ENCODE measurements at regions not wholly inside any gene's neighbourhood (a gene's known extent, or its start where the extent isn't known, plus 50 kb on each side); places are given as distances from the start of the nearest gene placed in this dataset.

GRCh38 chr3:34483311-34483887 is 685.0 kb downstream of the PDCD6IP start:
- 42 to 78% (median 51%) methylated on average over 1 of the region's 1 CpG for WGBS, 4 donors
- DNase-seq (no peak), ATAC-seq (peak in 1 of 4 donors; percentile 20)
- H3K4me1 ChIP-seq: no peaks in the 10 kb centered on the region
- no peaks in the 10 kb centered on the region for H3K27me3 ChIP-seq
- peak overlapping the region in 5 of 12 donors; percentile 24 to 46 (median 29) for H3K4me3 ChIP-seq
- TF ChIP-seq CTCF (IDR thresholded peaks at IDR 0.05) (no peak), POLR2A (IDR thresholded peaks at IDR 0.05) (no peak)
- intact Hi-C loops (cut with DNase I): no loop called here
- H3K27ac ChIP-seq: peak overlapping the region in 1 of 12 donors; percentile 13
- no peaks in the 10 kb centered on the region for H3K9me3 ChIP-seq
- H3K36me3 ChIP-seq: no peaks in the 10 kb centered on the region

- no peak overlapping the region for H3K27ac ChIP-seq
- TF ChIP-seq CTCF (IDR thresholded peaks at IDR 0.05) (no peak), POLR2A (IDR thresholded peaks at IDR 0.05) (no peak)
- no peaks in the 10 kb centered on the region for H3K36me3 ChIP-seq
- H3K4me3 ChIP-seq: no peak overlapping the region
- peaks cover 0 to 3% (median 0%) of the 10 kb centered on the region in 9 donors for H3K27me3 ChIP-seq
- intact Hi-C loops (cut with DNase I): no loop called here
- ATAC-seq (no peak), DNase-seq (no peak)
- 81 to 91% (median 85%) methylated on average over 4 of the region's 4 CpGs for WGBS, 4 donors
- H3K9me3 ChIP-seq: no peaks in the 10 kb centered on the region
- H3K4me1 ChIP-seq: no peaks in the 10 kb centered on the region
Measured at GRCh38 chr3:34504366-34504765, 705.9 kb downstream of the PDCD6IP start.

DNA sequence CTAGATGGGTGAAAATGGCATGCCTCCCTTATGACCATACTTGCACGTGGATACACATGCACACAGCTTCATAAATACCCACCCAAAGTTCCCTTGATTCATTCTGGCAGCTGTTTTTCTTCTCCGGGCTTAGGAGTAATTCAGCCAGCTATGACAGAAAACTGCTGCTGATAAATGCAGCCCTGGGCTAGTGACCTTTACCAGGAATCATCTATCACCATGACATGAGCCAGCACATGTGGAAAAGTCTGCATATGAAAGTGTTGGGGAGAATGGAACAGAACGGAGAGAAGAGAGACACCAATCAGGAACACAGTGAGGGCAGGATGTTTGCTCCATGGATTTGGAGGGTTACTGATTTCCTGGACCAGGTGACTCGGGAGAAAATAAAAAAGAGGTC is 706.3 kb downstream of the PDCD6IP start:
- DNase-seq: no peak
- H3K4me3 ChIP-seq: no peak overlapping the region
- peaks cover 0 to 3% (median 0%) of the 10 kb centered on the region in 9 donors for H3K27me3 ChIP-seq
- no peaks in the 10 kb centered on the region for H3K4me1 ChIP-seq
- no peak for TF ChIP-seq POLR2A (IDR thresholded peaks at IDR 0.05)
- TF ChIP-seq CTCF (IDR thresholded peaks at IDR 0.05): no peak
- ATAC-seq: no peak
- no peaks in the 10 kb centered on the region for H3K9me3 ChIP-seq
- no peak overlapping the region for H3K27ac ChIP-seq
- intact Hi-C loops (cut with DNase I): no loop called here
- H3K36me3 ChIP-seq: no peaks in the 10 kb centered on the region
- WGBS, 4 donors: 21 to 44% (median 25%) methylated on average over 4 of the region's 4 CpGs

DNA sequence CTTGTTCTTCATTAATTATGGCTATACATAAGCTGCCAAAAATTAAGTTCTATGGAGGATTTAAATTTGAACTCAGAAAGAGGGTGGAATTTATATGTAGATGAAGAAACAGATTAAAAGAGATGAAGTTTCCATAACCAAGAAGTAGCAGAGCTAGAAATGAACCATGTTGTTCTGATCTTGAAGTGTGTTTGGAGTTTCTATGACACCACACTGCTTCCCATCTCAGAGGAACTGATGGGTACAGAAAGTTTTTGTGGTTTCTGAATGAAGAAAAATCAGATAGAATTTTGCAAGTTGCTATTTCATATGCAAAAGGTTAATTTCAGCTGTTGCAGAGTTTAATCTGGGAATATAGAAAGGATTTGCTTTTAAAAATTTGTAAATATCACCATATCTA is 710.3 kb downstream of the PDCD6IP start:
- no peak for TF ChIP-seq POLR2A (IDR thresholded peaks at IDR 0.05)
- TF ChIP-seq CTCF (IDR thresholded peaks at IDR 0.05): no peak
- intact Hi-C loops (cut with DNase I): no loop called here
- Histone ChIP-seq H3K27ac (no peak overlapping the region), H3K4me3 (no peak overlapping the region), H3K36me3 (no peaks in the 10 kb centered on the region), H3K27me3 (peaks cover 0 to 3% (median 0%) of the 10 kb centered on the region in 9 donors), H3K4me1 (no peaks in the 10 kb centered on the region), H3K9me3 (no peaks in the 10 kb centered on the region)
- ATAC-seq: no peak
- DNase-seq: no peak
